Pons (tissue), 1 donor: ENCODE measurements at regions not wholly inside any gene's neighbourhood (a gene's known extent, or its start where the extent isn't known, plus 50 kb on each side); places are given as distances from the start of the nearest gene placed in this dataset.
A peak's percentile ranks its signal among the peaks of the same experiment; 100 is the strongest.
"Not testable (repeated sequence)": the region's sequence is repeated elsewhere in the genome, so short reads cannot be mapped to it uniquely, and the experiment has no call there.

Experiments
- DNase-seq: peaks from one replicate; pipeline ENCODE4 v3.0.0-alpha.2; 2016; ENCODE audit warnings: low spot score

GRCh38 chr7:15813448-15813847, 127.0 kb upstream of the MEOX2 start:
- no peak for DNase-seq

- not testable (repeated sequence) for DNase-seq
Measured at GRCh38 chr7:15810383-15810782, 123.9 kb upstream of the MEOX2 start.

- DNase-seq = not testable (repeated sequence)
Measured at GRCh38 chr7:15809936-15810335, 123.5 kb upstream of the MEOX2 start.

- DNase-seq = no peak
Measured at GRCh38 chr7:15805891-15806290, 119.4 kb upstream of the MEOX2 start.

GRCh38 chr7:15802425-15802824, 115.9 kb upstream of the MEOX2 start:
- no peak for DNase-seq

- no peak for DNase-seq
Measured at GRCh38 chr7:15801551-15801950, 115.1 kb upstream of the MEOX2 start.

- DNase-seq = no peak
Measured at GRCh38 chr7:15801041-15801440, 114.6 kb upstream of the MEOX2 start.

GRCh38 chr7:15798081-15798480, 111.6 kb upstream of the MEOX2 start:
- DNase-seq = no peak

GRCh38 chr7:15795393-15795792, 108.9 kb upstream of the MEOX2 start:
- DNase-seq = no peak

- DNase-seq = no peak
Measured at GRCh38 chr7:15794801-15795200, 108.3 kb upstream of the MEOX2 start.

- DNase-seq = no peak
Measured at GRCh38 chr7:15784694-15785030, 98.2 kb upstream of the MEOX2 start.

- DNase-seq = peak; percentile 63
Measured at GRCh38 chr7:15783987-15784693, 97.7 kb upstream of the MEOX2 start.

- DNase-seq = no peak
Measured at GRCh38 chr7:15782656-15783055, 96.2 kb upstream of the MEOX2 start.

- DNase-seq = no peak
Measured at GRCh38 chr7:15781944-15782343, 95.5 kb upstream of the MEOX2 start.

- DNase-seq = no peak
Measured at GRCh38 chr7:15780271-15780670, 93.8 kb upstream of the MEOX2 start.

- no peak for DNase-seq
Measured at GRCh38 chr7:15778191-15778590, 91.7 kb upstream of the MEOX2 start.

GRCh38 chr7:15765753-15766152, 79.3 kb upstream of the MEOX2 start:
- DNase-seq = no peak

GRCh38 chr7:15764851-15765382, 78.4 kb upstream of the MEOX2 start:
- no peak for DNase-seq

- DNase-seq = no peak
Measured at GRCh38 chr7:15764010-15764409, 77.5 kb upstream of the MEOX2 start.

- no peak for DNase-seq
Measured at GRCh38 chr7:15757041-15758000, 70.8 kb upstream of the MEOX2 start.

GRCh38 chr7:15755061-15755460, 68.6 kb upstream of the MEOX2 start:
- DNase-seq = no peak

GRCh38 chr7:15753887-15754579, 67.5 kb upstream of the MEOX2 start:
- DNase-seq = no peak
